Liver (tissue), 8 donors: ENCODE measurements at regions not wholly inside any gene's neighbourhood (a gene's known extent, or its start where the extent isn't known, plus 50 kb on each side); places are given as distances from the start of the nearest gene placed in this dataset.
A peak's percentile ranks its signal among the peaks of the same experiment; 100 is the strongest.

Source experiments
- DNase-seq: peaks from one replicate; pipeline ENCODE4 v3.0.0-alpha.2; 2017; ENCODE audit warnings: low spot score
- H3K27ac ChIP-seq, 2 donors: one replicate each; pipeline ENCODE4 v1.7.0; 2013; ENCODE audit warnings: inconsistent platforms in 2 of 2, low read length in 2 of 2, control low read depth in 1 of 2, low read depth in 1 of 2, mild to moderate bottlenecking in 1 of 2
- H3K27me3 ChIP-seq, 4 donors: one replicate each; pipeline versions ENCODE4 v1.6.1 to v1.7.0; 2013; ENCODE audit warnings: low read length in 3 of 4, inconsistent platforms in 1 of 4, mild to moderate bottlenecking in 1 of 4, moderate library complexity in 1 of 4; ENCODE audit not compliant: control insufficient read depth in 4 of 4, insufficient read depth in 4 of 4
- H3K36me3 ChIP-seq, 4 donors: one replicate each; pipeline versions ENCODE4 v1.6.1 to v1.7.0; 2013; ENCODE audit warnings: low read length in 3 of 4, mild to moderate bottlenecking in 3 of 4, low read depth in 1 of 4, moderate library complexity in 1 of 4; ENCODE audit not compliant: control insufficient read depth in 4 of 4, insufficient read depth in 3 of 4
- H3K4me1 ChIP-seq, 4 donors: one replicate each; pipeline versions ENCODE4 v1.6.1 to v1.7.0; 2013; ENCODE audit warnings: low read length in 3 of 4, mild to moderate bottlenecking in 3 of 4, moderate library complexity in 1 of 4; ENCODE audit not compliant: control insufficient read depth in 4 of 4, insufficient read depth in 4 of 4
- H3K4me3 ChIP-seq, 3 donors: one replicate each; pipeline versions ENCODE4 v1.6.1 to v1.7.0; 2013; ENCODE audit warnings: low read length in 3 of 3, control low read depth in 1 of 3, low read depth in 1 of 3, mild to moderate bottlenecking in 1 of 3
- H3K9ac ChIP-seq, 2 donors: one replicate each; pipeline ENCODE4 v1.7.0; 2013; ENCODE audit warnings: low read length in 2 of 2, mild to moderate bottlenecking in 2 of 2, moderate library complexity in 2 of 2, control low read depth in 1 of 2, low read depth in 1 of 2
- H3K9me3 ChIP-seq, 4 donors: one replicate each; pipeline versions ENCODE4 v1.6.1 to v1.7.0; 2013; ENCODE audit warnings: low read length in 3 of 4; ENCODE audit not compliant: control insufficient read depth in 4 of 4
- EGR1 ChIP-seq, 2 donors: IDR thresholded peaks; 2 replicates each; pipeline ENCODE4 v1.6.1; 2016 to 2018; ENCODE audit warnings: antibody characterized with exemption in 2 of 2, low read depth in 2 of 2
- FOXA1 ChIP-seq: IDR thresholded peaks from 2 replicates; pipeline ENCODE4 v1.6.1; 2016; ENCODE audit warnings: antibody characterized with exemption
- FOXA2 ChIP-seq: IDR thresholded peaks from 2 replicates; pipeline ENCODE4 v1.6.1; 2016; ENCODE audit warnings: antibody characterized with exemption
- HNF4A ChIP-seq, 2 donors: conservative IDR thresholded peaks; 2 replicates each; pipeline ENCODE4 v1.6.1; 2016; ENCODE audit warnings: antibody characterized with exemption in 2 of 2, mild to moderate bottlenecking in 2 of 2
- HNF4G ChIP-seq: IDR thresholded peaks from 2 replicates; pipeline ENCODE4 v1.6.1; 2016; ENCODE audit warnings: antibody characterized with exemption
- JUND ChIP-seq, 2 donors: IDR thresholded peaks; 2 replicates each; pipeline ENCODE4 v1.6.1; 2016; ENCODE audit warnings: antibody characterized with exemption in 2 of 2
- RAD21 ChIP-seq, 2 donors: IDR thresholded peaks; 2 replicates each; pipeline ENCODE4 v1.6.1; 2016; ENCODE audit warnings: antibody characterized with exemption in 2 of 2, mild to moderate bottlenecking in 2 of 2
- SP1 ChIP-seq: IDR thresholded peaks from 2 replicates; pipeline ENCODE4 v1.6.1; 2018; ENCODE audit warnings: antibody characterized with exemption, mild to moderate bottlenecking
- TAF1 ChIP-seq: conservative IDR thresholded peaks from 2 replicates; pipeline ENCODE4 v1.6.1; 2016; ENCODE audit warnings: antibody characterized with exemption, mild to moderate bottlenecking
- YY1 ChIP-seq: IDR thresholded peaks from 2 replicates; pipeline ENCODE4 v1.6.1; 2016; ENCODE audit warnings: antibody characterized with exemption, mild to moderate bottlenecking
- whole genome bisulfite sequencing: extraction: QIAGEN DNeasy Blood & Tissue Kit; methylation state at CpG from one replicate; pipeline ENCODE4 v1.1.7; 2013; 5-methylcytosine and 5-hydroxymethylcytosine counted together
- TF ChIP-seq, protein P1 (sequence below): IDR thresholded peaks from 2 replicates; pipeline ENCODE4 v1.6.1; 2016; ENCODE audit warnings: antibody characterized with exemption, mild to moderate bottlenecking
- TF ChIP-seq, protein P2 (sequence below): IDR thresholded peaks from 2 replicates; pipeline ENCODE4 v1.6.1; 2016; ENCODE audit warnings: antibody characterized with exemption
- TF ChIP-seq, protein P3 (sequence below): IDR thresholded peaks from 2 replicates; pipeline ENCODE4 v1.6.1; 2016; ENCODE audit warnings: antibody characterized with exemption
- TF ChIP-seq, protein P4 (sequence below): fragments of 150-350 bp; IDR thresholded peaks from 2 replicates; pipeline ENCODE4 v1.5.1; 2017; ENCODE audit warnings: improper control_type of control experiment, low read depth, low read length; ENCODE audit not compliant: missing input control
- TF ChIP-seq, protein P5 (sequence below): IDR thresholded peaks from 2 replicates; pipeline ENCODE4 v1.6.1; 2016; ENCODE audit warnings: antibody characterized with exemption
- donor health status: healthy.
- donor health status: healthy.
- donor health status: healthy.
- donor health status: healthy.
- donor health status: healthy.

DNA sequence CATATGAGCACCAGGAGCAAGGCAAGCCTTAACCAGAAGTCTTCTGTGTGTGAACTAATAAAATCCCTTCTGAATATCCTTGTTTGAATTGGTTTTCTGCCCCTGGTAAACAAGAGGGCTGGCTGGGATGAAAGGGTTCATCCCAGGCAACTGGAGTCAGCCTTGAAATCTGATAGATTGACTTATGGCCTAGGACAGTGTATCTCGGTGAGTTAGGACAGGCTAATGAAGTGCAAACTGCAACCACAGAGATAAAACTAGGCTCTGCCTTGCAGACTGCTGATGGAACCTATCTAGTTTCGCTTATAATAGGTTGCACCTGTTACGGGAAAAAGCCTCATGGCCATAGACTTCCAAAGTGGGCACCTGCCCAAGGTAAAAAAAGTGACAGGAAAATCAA, 451.9 kb upstream of the NOVA1 start (continued):
- TF ChIP-seq, protein P1, sequence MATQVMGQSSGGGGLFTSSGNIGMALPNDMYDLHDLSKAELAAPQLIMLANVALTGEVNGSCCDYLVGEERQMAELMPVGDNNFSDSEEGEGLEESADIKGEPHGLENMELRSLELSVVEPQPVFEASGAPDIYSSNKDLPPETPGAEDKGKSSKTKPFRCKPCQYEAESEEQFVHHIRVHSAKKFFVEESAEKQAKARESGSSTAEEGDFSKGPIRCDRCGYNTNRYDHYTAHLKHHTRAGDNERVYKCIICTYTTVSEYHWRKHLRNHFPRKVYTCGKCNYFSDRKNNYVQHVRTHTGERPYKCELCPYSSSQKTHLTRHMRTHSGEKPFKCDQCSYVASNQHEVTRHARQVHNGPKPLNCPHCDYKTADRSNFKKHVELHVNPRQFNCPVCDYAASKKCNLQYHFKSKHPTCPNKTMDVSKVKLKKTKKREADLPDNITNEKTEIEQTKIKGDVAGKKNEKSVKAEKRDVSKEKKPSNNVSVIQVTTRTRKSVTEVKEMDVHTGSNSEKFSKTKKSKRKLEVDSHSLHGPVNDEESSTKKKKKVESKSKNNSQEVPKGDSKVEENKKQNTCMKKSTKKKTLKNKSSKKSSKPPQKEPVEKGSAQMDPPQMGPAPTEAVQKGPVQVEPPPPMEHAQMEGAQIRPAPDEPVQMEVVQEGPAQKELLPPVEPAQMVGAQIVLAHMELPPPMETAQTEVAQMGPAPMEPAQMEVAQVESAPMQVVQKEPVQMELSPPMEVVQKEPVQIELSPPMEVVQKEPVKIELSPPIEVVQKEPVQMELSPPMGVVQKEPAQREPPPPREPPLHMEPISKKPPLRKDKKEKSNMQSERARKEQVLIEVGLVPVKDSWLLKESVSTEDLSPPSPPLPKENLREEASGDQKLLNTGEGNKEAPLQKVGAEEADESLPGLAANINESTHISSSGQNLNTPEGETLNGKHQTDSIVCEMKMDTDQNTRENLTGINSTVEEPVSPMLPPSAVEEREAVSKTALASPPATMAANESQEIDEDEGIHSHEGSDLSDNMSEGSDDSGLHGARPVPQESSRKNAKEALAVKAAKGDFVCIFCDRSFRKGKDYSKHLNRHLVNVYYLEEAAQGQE = no peak
- TF ChIP-seq HNF4A (conservative IDR thresholded peaks at IDR 0.05) (no peak), FOXA1 (no peak)

DNA sequence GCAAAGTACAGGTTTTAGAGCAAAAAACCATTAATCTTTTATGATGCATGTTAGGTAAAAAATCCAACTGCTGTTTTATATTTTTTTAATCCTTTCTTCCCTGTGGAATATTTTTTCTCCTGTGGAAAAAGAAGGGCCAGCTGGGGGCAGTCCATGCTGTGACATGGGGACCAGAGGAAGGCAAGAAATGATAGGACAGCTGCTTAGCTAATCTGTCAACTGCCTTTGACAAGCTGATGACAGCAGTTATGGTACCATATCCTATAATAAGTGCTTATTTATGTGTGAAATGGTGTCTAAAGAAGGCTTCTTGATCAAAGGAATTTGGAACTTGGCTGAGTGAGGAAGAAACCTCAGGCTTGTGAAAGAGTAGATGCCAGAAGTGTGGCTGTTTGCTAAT, 452.4 kb upstream of the NOVA1 start:
- TF ChIP-seq RAD21 (IDR thresholded peaks at IDR 0.05) (peak in 1 of 2 donors; percentile 29), EGR1 (IDR thresholded peaks at IDR 0.05; ENCODE audit: low read depth in 2 of 2) (no peak), FOXA2 (no peak), TAF1 (no peak), JUND (IDR thresholded peaks at IDR 0.05) (no peak), FOXA1 (no peak), HNF4G (no peak)
- TF ChIP-seq, protein P2, sequence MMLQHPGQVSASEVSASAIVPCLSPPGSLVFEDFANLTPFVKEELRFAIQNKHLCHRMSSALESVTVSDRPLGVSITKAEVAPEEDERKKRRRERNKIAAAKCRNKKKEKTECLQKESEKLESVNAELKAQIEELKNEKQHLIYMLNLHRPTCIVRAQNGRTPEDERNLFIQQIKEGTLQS = no peak
- no peak for DNase-seq
- Histone ChIP-seq H3K27me3 (no peaks in the 10 kb centered on the region), H3K9ac (no peak overlapping the region), H3K36me3 (no peaks in the 10 kb centered on the region), H3K9me3 (no peaks in the 10 kb centered on the region), H3K4me3 (no peak overlapping the region), H3K27ac (no peak overlapping the region), H3K4me1 (no peaks in the 10 kb centered on the region)

DNA sequence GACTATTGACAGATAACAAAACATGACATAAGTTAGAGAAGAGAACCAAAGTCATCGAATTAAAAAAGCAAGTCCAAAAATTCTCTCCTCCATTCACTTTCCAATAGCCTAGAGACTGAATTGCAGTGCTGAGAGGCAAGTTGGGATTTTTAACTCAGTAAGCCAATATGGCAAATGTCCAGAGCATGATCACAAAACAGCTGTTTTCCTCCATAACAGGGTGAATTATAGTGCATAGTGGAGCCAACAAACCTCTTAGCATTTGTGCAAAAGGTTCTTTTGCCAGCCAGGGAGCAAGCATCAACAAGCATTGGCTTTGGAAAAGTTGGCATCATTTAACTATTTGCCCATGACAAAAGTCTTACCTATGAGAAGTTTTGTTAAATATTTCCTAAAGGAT, 458.8 kb upstream of the NOVA1 start:
- no peak overlapping the region for H3K4me3 ChIP-seq
- H3K9me3 ChIP-seq = no peaks in the 10 kb centered on the region
- no peaks in the 10 kb centered on the region for H3K36me3 ChIP-seq
- H3K27ac ChIP-seq = no peak overlapping the region
- no peak overlapping the region for H3K9ac ChIP-seq
- H3K27me3 ChIP-seq = no peaks in the 10 kb centered on the region
- no peak for DNase-seq
- 68% methylated on average over 1 of the region's 1 CpG for WGBS
- TF ChIP-seq SP1 (no peak), RAD21 (IDR thresholded peaks at IDR 0.05) (no peak), HNF4A (conservative IDR thresholded peaks at IDR 0.05) (no peak), FOXA2 (no peak), EGR1 (IDR thresholded peaks at IDR 0.05; ENCODE audit: low read depth in 2 of 2) (no peak), JUND (IDR thresholded peaks at IDR 0.05) (no peak), TAF1 (no peak), YY1 (no peak), FOXA1 (no peak)
- TF ChIP-seq, protein P3, sequence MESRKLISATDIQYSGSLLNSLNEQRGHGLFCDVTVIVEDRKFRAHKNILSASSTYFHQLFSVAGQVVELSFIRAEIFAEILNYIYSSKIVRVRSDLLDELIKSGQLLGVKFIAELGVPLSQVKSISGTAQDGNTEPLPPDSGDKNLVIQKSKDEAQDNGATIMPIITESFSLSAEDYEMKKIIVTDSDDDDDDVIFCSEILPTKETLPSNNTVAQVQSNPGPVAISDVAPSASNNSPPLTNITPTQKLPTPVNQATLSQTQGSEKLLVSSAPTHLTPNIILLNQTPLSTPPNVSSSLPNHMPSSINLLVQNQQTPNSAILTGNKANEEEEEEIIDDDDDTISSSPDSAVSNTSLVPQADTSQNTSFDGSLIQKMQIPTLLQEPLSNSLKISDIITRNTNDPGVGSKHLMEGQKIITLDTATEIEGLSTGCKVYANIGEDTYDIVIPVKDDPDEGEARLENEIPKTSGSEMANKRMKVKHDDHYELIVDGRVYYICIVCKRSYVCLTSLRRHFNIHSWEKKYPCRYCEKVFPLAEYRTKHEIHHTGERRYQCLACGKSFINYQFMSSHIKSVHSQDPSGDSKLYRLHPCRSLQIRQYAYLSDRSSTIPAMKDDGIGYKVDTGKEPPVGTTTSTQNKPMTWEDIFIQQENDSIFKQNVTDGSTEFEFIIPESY = no peak
- TF ChIP-seq, protein P4, sequence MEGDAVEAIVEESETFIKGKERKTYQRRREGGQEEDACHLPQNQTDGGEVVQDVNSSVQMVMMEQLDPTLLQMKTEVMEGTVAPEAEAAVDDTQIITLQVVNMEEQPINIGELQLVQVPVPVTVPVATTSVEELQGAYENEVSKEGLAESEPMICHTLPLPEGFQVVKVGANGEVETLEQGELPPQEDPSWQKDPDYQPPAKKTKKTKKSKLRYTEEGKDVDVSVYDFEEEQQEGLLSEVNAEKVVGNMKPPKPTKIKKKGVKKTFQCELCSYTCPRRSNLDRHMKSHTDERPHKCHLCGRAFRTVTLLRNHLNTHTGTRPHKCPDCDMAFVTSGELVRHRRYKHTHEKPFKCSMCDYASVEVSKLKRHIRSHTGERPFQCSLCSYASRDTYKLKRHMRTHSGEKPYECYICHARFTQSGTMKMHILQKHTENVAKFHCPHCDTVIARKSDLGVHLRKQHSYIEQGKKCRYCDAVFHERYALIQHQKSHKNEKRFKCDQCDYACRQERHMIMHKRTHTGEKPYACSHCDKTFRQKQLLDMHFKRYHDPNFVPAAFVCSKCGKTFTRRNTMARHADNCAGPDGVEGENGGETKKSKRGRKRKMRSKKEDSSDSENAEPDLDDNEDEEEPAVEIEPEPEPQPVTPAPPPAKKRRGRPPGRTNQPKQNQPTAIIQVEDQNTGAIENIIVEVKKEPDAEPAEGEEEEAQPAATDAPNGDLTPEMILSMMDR = no peak
- TF ChIP-seq, protein P5, sequence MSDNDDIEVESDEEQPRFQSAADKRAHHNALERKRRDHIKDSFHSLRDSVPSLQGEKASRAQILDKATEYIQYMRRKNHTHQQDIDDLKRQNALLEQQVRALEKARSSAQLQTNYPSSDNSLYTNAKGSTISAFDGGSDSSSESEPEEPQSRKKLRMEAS = no peak
- TF ChIP-seq, protein P2 = no peak
- TF ChIP-seq, protein P1 = no peak
- no peaks in the 10 kb centered on the region for H3K4me1 ChIP-seq
